ENCODE measurements at regions not wholly inside any gene's neighbourhood (a gene's known extent, or its start where the extent isn't known, plus 50 kb on each side); places are given as distances from the start of the nearest gene placed in this dataset.
"Not testable (repeated sequence)": the region's sequence is repeated elsewhere in the genome, so short reads cannot be mapped to it uniquely, and the experiment has no call there.

DNA sequence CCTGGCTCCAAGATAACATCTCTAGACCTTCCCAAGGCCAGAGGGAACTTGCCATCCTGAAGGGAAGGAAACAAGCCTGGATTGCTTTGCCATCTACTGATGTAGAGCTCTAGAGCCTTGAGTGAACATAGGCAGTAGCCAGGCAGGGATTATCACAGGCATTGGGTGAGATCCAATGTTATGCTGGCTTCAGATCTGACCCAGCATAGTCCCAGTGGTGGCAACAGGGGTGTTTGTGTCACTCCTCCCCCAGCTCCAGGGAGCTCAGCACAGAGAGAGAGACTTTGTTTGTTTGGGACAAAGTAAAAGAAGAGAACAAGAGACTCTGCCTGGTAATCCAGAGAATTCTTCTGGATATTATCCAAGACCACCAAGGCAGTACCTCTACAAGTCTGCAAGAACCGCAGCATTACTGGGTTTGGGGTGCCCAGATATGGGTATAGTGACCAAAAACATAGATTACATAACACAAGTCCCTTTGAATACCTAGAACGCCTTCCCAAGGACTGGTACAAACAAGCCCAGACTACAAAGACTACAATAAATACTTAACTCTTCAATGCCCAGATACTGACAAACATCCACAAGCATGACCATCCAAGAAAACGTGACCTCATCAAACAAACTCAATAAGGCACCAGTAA lies 137.6 kb upstream of the DAPK1 start:
- WGBS: 94% methylated on average over 3 of the region's 3 CpGs
- no peak overlapping the region for H3K27ac ChIP-seq (ENCODE audit: low read depth in 1 of 2, low read length in 1 of 2)
- no peak overlapping the region for H3K4me3 ChIP-seq (ENCODE audit: low read length in 2 of 2)
- H3K4me1 ChIP-seq (ENCODE audit: control insufficient read depth in 2 of 2, insufficient read depth in 2 of 2, low read length in 2 of 2): no peaks in the 10 kb centered on the region
- H3K9me3 ChIP-seq (ENCODE audit: control insufficient read depth in 2 of 2, insufficient read depth in 1 of 2, low read length in 1 of 2): no peaks in the 10 kb centered on the region
- DNase-seq (ENCODE audit: low read depth in 6 of 9, low spot score in 9 of 9): no peak
- no peaks in the 10 kb centered on the region for H3K36me3 ChIP-seq (ENCODE audit: control insufficient read depth in 2 of 2, insufficient read depth in 2 of 2, low read length in 1 of 2)
- H3K27me3 ChIP-seq (ENCODE audit: control insufficient read depth in 2 of 2, insufficient read depth in 1 of 2, low read length in 1 of 2): no peaks in the 10 kb centered on the region

GRCh38 chr9:87370049-87370685 lies 127.5 kb upstream of the DAPK1 start:
- Histone ChIP-seq H3K4me3 (ENCODE audit: low read length in 2 of 2) (no peak overlapping the region), H3K9me3 (ENCODE audit: control insufficient read depth in 2 of 2, insufficient read depth in 1 of 2, low read length in 1 of 2) (no peaks in the 10 kb centered on the region), H3K4me1 (ENCODE audit: control insufficient read depth in 2 of 2, insufficient read depth in 2 of 2, low read length in 2 of 2) (no peaks in the 10 kb centered on the region), H3K36me3 (ENCODE audit: control insufficient read depth in 2 of 2, insufficient read depth in 2 of 2, low read length in 1 of 2) (no peaks in the 10 kb centered on the region), H3K27ac (ENCODE audit: low read depth in 1 of 2, low read length in 1 of 2) (no peak overlapping the region), H3K27me3 (ENCODE audit: control insufficient read depth in 2 of 2, insufficient read depth in 1 of 2, low read length in 1 of 2) (no peaks in the 10 kb centered on the region)
- no peak for DNase-seq (ENCODE audit: low read depth in 6 of 9, low spot score in 9 of 9)
- 84% methylated on average over 9 of the region's 9 CpGs for WGBS

DNA sequence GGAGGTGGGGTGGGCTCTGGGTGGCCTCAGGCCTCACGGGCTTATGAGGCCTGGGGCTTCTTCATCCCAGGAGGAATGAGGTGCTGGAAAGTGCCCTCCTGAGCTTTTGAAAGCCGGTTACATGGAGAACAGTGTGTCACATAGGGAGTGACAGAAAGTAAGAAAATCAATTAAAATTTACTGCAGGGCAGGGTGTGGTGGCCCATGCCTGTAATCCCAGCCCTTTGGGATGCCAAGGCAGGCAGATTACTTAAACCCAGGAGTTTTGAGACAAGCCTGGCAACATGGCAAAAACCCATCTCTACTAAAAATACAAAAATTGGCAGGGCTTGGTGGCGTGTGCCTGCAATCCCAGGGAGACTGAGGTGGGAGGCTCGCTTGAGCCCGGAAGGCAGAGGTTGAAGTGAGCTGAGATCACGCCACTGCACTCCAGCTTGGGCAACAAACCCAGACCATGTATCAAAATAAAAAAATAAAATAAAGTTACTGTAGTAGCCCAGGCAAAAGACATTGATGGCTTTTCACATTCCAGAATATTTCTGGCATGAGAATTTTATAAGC lies 125.8 kb upstream of the DAPK1 start:
- Histone ChIP-seq H3K9me3 (ENCODE audit: control insufficient read depth in 2 of 2, insufficient read depth in 1 of 2, low read length in 1 of 2) (no peaks in the 10 kb centered on the region), H3K4me3 (ENCODE audit: low read length in 2 of 2) (no peak overlapping the region), H3K4me1 (ENCODE audit: control insufficient read depth in 2 of 2, insufficient read depth in 2 of 2, low read length in 2 of 2) (no peaks in the 10 kb centered on the region), H3K36me3 (ENCODE audit: control insufficient read depth in 2 of 2, insufficient read depth in 2 of 2, low read length in 1 of 2) (no peaks in the 10 kb centered on the region), H3K27me3 (ENCODE audit: control insufficient read depth in 2 of 2, insufficient read depth in 1 of 2, low read length in 1 of 2) (no peaks in the 10 kb centered on the region), H3K27ac (ENCODE audit: low read depth in 1 of 2, low read length in 1 of 2) (no peak overlapping the region)
- over 99% methylated on average over 6 of the region's 6 CpGs for WGBS
- DNase-seq (ENCODE audit: low read depth in 6 of 9, low spot score in 9 of 9): no peak

DNA sequence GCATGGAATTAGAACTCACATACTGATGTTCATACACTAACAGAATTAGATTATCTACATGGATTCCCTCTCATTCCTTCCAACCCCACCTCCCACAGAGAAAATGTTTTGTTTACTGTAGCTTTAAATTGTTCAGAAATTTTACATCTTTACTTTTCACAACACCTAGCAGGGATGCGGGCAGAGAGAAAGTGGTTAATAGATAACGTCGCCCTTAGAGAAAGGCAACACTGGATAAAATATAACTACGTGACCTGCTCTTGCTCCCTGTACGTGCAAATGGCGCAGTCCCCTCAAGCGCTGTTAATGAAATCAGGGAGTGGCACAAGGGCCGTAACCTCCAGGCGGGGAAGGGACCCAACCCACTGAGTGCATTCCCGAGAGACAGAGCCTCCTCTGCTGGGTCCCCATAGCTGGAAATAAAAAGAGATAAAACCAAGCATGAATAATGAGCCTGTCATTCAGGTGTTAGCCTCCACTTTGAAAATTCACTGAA lies 125.3 kb upstream of the DAPK1 start:
- WGBS: 98% methylated on average over 10 of the region's 10 CpGs
- DNase-seq (ENCODE audit: low read depth in 6 of 9, low spot score in 9 of 9): no peak
- H3K27ac ChIP-seq (ENCODE audit: low read depth in 1 of 2, low read length in 1 of 2): no peak overlapping the region

DNA sequence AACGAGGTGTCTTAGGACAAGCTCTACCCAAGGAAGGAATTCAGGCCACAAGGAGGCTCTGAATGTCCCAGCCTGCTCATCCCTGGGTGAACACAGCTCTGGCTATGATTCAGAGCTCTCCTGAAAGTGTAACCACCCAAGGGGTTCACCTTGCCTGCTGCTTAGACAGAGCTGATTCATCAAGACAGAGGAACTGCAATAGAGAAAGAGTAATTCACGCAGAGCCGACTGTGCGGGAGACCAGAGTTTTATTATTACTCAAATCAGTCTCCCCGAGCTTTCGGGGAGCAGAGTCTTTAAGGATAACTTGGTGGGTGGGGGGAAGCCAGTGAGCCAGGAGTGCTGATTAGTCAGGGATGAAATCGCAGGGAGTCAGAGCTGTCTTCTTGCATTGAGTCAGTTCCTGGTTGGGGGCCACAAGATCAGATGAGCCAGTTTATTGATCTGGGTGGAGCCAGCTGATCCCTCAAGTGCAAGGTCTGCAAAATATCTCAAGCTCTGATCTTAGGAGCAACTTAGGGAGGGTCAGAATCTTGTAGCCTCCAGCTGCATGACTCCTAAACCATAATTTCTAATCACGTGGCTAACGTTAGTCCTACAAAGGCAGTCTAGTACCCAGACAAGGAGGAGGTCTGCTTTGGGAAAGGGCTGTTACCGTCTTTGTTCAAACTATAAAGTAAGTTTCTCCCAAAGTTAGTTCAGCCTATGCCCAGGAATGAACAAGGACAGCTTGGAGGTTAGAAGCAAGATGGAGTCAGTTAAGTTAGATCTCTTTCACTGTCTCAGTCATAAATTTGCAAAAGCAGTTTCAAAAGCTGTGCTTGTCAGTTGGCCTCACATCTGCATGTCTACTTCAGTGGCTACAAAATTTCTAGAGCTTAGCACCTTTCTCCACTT lies 123.4 kb upstream of the DAPK1 start:
- 95% methylated on average over 10 of the region's 10 CpGs for WGBS
- H3K36me3 ChIP-seq (ENCODE audit: control insufficient read depth in 2 of 2, insufficient read depth in 2 of 2, low read length in 1 of 2); H3K27me3 ChIP-seq (ENCODE audit: control insufficient read depth in 2 of 2, insufficient read depth in 1 of 2, low read length in 1 of 2); H3K4me1 ChIP-seq (ENCODE audit: control insufficient read depth in 2 of 2, insufficient read depth in 2 of 2, low read length in 2 of 2); DNase-seq (ENCODE audit: low read depth in 6 of 9, low spot score in 9 of 9); H3K4me3 ChIP-seq (ENCODE audit: low read length in 2 of 2); H3K27ac ChIP-seq (ENCODE audit: low read depth in 1 of 2, low read length in 1 of 2); H3K9me3 ChIP-seq (ENCODE audit: control insufficient read depth in 2 of 2, insufficient read depth in 1 of 2, low read length in 1 of 2): not testable (repeated sequence)

More for the DNA sequence above, 125.3 kb upstream of the DAPK1 start:
- H3K27me3 ChIP-seq (ENCODE audit: control insufficient read depth in 2 of 2, insufficient read depth in 1 of 2, low read length in 1 of 2): no peaks in the 10 kb centered on the region
- no peaks in the 10 kb centered on the region for H3K9me3 ChIP-seq (ENCODE audit: control insufficient read depth in 2 of 2, insufficient read depth in 1 of 2, low read length in 1 of 2)
- H3K4me3 ChIP-seq (ENCODE audit: low read length in 2 of 2): no peak overlapping the region
- H3K36me3 ChIP-seq (ENCODE audit: control insufficient read depth in 2 of 2, insufficient read depth in 2 of 2, low read length in 1 of 2): no peaks in the 10 kb centered on the region
- H3K4me1 ChIP-seq (ENCODE audit: control insufficient read depth in 2 of 2, insufficient read depth in 2 of 2, low read length in 2 of 2): no peaks in the 10 kb centered on the region

DNA sequence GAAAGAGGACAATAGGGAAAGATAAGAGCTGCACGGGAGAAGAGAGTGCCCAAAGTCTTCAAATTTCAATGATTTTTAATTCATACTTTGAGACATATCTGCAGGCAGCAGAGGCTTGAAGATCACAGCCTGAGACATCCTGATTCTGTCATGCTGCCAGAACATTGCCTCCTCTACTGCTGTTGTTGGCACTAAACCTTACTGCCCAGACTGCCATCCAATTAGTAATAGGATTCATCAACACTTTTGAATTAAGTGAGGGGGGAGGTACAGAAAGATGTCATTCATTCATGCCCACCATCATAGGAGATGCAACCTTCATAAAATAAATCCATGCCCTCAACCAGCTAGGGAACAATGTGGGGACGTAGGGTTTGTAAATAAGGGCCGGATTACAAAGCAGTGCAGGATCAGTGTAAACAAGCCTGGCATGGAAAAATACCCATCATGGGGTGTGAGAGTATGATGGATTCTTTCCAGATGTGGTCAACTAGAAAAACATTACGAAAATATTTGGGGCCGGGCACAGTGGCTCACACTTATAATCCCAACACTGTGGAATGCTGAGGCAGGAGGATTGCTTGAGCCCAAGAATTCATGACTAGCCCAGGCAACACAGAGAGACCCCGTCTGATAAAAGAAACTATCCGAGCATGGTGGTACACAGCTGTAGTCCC lies 122.1 kb upstream of the DAPK1 start:
- DNase-seq (ENCODE audit: low read depth in 6 of 9, low spot score in 9 of 9): no peak
- no peaks in the 10 kb centered on the region for H3K4me1 ChIP-seq (ENCODE audit: control insufficient read depth in 2 of 2, insufficient read depth in 2 of 2, low read length in 2 of 2)
- no peaks in the 10 kb centered on the region for H3K36me3 ChIP-seq (ENCODE audit: control insufficient read depth in 2 of 2, insufficient read depth in 2 of 2, low read length in 1 of 2)
- no peak overlapping the region for H3K27ac ChIP-seq (ENCODE audit: low read depth in 1 of 2, low read length in 1 of 2)
- H3K27me3 ChIP-seq (ENCODE audit: control insufficient read depth in 2 of 2, insufficient read depth in 1 of 2, low read length in 1 of 2): no peaks in the 10 kb centered on the region
- H3K4me3 ChIP-seq (ENCODE audit: low read length in 2 of 2): no peak overlapping the region
- no peaks in the 10 kb centered on the region for H3K9me3 ChIP-seq (ENCODE audit: control insufficient read depth in 2 of 2, insufficient read depth in 1 of 2, low read length in 1 of 2)
- WGBS: 83% methylated on average over 7 of the region's 7 CpGs

DNA sequence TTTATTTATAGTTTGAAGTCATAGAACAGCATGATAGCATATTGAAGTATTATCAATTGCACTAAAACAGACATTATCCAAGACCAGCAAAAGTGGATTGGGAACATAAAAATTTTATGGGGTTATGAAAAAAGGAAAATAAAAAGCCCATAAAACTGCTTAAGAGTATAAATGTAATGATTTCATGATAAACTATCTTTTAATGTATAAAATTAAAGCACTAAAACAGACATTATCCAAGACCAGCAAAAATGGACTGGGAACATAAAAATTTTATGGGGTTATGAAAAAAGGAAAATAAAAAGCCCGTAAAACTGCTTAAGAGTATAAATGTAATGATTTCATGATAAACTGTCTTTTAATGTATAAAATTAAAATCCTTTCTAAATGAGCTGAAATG lies 119.0 kb upstream of the DAPK1 start:
- WGBS: 99% methylated on average over 1 of the region's 1 CpG

GRCh38 chr9:87379300-87379699 lies 118.4 kb upstream of the DAPK1 start:
- 82% methylated on average over 6 of the region's 6 CpGs for WGBS
- H3K27me3 ChIP-seq (ENCODE audit: control insufficient read depth in 2 of 2, insufficient read depth in 1 of 2, low read length in 1 of 2): no peaks in the 10 kb centered on the region
- no peaks in the 10 kb centered on the region for H3K9me3 ChIP-seq (ENCODE audit: control insufficient read depth in 2 of 2, insufficient read depth in 1 of 2, low read length in 1 of 2)

More for the DNA sequence above, 119.0 kb upstream of the DAPK1 start:
- no peaks in the 10 kb centered on the region for H3K9me3 ChIP-seq (ENCODE audit: control insufficient read depth in 2 of 2, insufficient read depth in 1 of 2, low read length in 1 of 2)
- H3K27me3 ChIP-seq (ENCODE audit: control insufficient read depth in 2 of 2, insufficient read depth in 1 of 2, low read length in 1 of 2): no peaks in the 10 kb centered on the region
- H3K27ac ChIP-seq (ENCODE audit: low read depth in 1 of 2, low read length in 1 of 2): no peak overlapping the region
- DNase-seq (ENCODE audit: low read depth in 6 of 9, low spot score in 9 of 9): no peak
- H3K36me3 ChIP-seq (ENCODE audit: control insufficient read depth in 2 of 2, insufficient read depth in 2 of 2, low read length in 1 of 2): no peaks in the 10 kb centered on the region
- H3K4me3 ChIP-seq (ENCODE audit: low read length in 2 of 2): no peak overlapping the region
- H3K4me1 ChIP-seq (ENCODE audit: control insufficient read depth in 2 of 2, insufficient read depth in 2 of 2, low read length in 2 of 2): no peaks in the 10 kb centered on the region

More at GRCh38 chr9:87379300-87379699, 118.4 kb upstream of the DAPK1 start:
- Histone ChIP-seq H3K36me3 (ENCODE audit: control insufficient read depth in 2 of 2, insufficient read depth in 2 of 2, low read length in 1 of 2) (no peaks in the 10 kb centered on the region), H3K4me3 (ENCODE audit: low read length in 2 of 2) (no peak overlapping the region), H3K4me1 (ENCODE audit: control insufficient read depth in 2 of 2, insufficient read depth in 2 of 2, low read length in 2 of 2) (no peaks in the 10 kb centered on the region), H3K27ac (ENCODE audit: low read depth in 1 of 2, low read length in 1 of 2) (no peak overlapping the region)
- DNase-seq (ENCODE audit: low read depth in 6 of 9, low spot score in 9 of 9): no peak

All from thymus (tissue), 11 donors.